ENCODE measurements at regions not wholly inside any gene's neighbourhood (a gene's known extent, or its start where the extent isn't known, plus 50 kb on each side); places are given as distances from the start of the nearest gene placed in this dataset.
"Not testable (repeated sequence)": the region's sequence is repeated elsewhere in the genome, so short reads cannot be mapped to it uniquely, and the experiment has no call there.

DNA sequence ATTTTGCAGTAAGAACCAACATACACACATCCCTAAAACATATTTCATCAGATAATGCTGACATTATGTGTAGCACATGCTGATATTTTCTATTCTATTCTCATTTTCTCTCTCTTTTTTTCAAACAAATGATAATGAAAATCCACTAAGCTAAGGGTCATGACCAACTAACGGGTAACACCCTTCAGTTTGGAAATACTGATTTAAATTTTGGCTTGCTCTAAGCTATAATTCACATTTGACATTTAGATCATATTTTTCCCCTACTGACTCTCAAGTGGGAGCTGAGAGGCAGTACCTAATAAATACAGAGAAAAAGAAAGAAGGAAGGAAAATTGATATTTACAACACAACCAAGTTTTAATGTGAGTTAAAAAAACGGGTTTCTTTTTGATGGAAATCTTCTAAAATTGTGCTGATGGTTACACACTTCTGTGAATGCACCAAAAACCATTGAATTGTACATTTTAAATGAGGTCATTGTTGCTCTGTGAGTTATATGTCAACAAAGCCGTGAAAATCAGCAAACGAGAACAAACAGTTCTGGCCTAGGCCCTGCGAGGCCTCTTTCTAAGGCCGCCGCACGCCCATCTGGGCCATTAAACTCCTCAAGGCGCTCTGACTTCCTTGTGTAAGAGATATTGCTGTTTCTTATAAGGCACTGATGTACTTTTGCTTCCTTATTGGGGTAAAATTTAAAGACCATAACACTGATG, 124.2 kb downstream of the GALR1 start:
- no peak for DNase-seq

DNA sequence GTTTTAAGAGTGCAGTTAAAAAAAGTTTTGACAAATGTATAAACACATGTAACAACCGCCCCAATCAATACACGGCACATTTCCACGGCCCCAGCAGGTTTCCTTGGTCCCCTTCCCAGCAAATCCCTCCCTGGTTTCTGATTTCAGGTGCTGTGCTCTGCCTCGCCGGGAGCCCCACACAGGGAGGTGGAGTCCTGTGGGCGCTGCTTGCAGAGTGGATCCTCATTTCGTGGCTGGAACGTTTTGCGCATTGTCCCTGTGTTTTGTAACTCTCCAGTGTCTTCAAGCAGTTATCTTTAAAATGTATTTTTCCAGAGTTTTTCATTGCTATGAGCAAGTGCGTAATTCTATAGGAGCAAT, 124.8 kb downstream of the GALR1 start:
- DNase-seq = no peak

DNA sequence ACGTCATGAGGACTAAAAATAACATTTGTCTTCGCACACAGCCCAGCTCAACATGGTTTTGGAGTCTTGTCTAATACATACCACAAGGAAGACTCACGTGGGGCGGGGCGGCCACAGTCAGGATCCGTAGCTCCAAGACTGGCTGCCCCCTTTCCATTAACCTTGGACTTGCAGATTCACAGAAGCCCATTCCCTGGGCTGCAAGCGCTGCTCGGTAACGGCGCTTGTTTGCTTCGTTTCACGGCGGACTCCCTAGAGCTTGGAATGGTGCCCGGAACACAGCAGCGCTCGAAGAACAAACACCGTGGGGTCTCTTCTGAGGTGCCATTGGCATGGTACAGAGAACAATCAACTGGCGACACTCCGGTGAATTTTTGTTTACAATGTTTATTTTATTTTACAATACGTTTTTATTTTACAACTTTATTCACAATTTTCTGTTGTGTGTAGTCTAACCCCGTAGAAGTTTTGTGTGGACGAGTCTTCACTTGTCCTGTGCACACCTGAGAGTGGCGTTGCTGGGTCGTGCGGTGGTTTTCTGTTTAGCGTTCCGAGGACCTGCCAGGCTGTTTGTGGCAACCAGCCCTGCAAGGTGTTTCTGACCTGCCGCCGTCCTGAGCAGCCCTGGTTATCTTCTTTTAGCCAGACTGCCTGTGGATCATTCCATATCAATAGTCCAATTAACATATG, 126.5 kb downstream of the GALR1 start:
- DNase-seq = no peak

DNA sequence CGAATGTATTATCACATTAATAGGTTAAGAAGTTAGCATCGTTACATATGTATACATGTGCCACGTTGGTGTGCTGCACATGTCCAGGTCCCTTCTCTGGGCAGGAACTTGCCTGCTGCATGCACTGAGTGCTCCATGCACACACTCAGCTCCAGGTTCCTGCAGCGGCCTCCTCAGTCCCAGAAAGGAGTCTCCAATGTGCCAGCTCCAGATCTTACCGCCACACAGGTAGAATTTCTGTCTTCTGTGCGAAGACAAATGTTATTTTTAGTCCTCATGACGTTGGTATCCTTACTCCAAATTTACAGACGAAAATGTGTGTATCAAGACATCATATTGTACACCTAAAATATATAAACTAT, 127.1 kb downstream of the GALR1 start:
- no peak for DNase-seq

DNA sequence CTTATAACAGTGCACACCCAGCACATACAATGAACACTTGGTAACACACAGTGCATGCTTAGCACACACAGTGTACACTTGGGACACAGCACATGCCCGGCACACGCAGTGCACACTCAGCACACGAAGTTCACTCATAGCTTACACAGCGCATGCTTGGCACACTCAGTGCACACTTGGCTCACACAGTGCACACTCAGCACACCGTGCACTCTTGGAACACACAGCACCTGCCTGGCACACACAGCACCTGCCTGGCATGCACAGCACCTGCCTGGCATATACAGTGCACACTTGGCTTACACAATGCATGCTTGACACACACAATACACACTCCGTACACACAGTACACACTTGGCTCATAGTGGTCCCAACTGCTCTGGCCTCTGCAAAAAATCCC, 128.2 kb downstream of the GALR1 start:
- DNase-seq = no peak

DNA sequence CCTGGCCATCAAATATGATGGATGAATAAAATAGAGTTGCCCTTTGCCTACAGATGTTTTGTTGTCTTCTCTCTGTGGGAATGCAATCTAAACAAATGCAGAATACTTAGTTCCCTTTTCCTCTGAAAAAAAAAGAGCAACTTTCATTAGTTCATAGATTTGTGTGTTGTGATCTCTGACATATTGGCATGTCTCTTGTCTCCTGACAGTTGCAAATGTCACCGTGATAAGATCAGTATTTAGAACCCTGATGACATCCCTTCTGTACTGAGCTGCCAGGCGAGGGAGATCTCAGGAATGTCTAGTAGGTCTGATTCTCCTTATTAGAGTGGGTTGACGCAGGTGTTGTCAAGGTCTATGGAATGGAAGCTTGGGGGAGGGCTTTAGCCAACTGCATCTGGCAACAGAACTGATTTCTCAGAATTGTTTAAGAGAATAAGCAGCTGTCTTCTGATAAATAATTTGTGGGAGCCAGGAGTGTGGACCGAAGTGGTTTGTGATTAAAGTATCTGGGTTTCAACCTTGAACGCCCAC, 130.4 kb downstream of the GALR1 start:
- DNase-seq = no peak

DNA sequence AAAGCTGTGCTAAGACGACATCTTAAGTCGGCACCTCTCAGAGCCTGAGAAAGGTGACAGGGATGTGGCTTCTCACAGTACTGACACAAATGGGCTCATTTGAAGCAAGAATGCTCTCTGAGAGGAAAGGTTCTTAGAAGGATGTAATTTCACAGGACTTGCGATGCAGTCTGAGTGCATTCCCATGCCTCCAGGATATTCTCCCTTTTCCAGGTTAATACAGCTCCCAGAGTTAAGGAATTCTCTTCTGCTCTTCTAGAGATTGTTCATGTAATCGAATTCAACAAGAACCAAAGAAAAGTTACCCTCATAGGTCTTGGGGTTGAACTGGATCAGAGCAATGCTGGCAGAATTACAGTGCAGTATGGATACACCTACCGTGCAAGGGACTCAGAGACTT, 131.0 kb downstream of the GALR1 start:
- DNase-seq = no peak

DNA sequence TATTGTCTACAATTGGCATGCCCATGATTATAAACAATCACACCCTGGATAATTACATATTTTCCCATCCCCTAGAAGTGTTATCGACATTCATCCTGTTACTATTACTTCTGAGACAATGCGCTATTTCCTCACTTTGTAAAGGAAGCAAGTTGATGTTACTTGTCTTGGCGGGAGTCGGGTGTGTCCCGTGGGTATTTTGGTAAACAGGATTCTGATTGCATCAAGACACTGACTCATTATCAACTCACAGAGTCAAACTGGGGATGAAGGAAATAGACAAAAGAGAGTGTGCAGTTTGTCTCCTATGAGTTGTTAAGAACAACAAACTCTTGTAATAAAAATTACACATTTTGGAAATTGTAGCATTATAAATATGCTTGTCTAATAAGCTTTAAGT, 142.7 kb downstream of the GALR1 start:
- no peak for DNase-seq

DNA sequence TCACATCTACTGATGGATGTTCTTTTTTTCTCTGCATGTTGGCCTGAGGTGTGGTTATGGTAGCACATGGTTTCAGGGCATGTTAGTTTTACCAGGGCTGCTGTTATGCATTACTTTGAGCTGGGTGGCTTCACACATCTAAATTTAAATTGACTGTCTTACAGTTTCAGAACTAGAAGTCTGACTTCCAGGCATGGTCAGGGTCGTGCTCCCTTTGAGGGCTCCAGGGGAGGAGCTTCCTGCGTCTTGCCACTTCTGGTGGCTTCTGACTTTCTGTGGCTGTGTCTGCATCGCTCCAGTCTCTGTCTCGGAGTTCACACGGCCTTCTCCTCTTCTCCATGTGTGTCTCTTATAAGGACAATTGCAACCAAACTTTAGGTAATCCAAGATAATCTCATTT, 143.9 kb downstream of the GALR1 start:
- no peak for DNase-seq

DNA sequence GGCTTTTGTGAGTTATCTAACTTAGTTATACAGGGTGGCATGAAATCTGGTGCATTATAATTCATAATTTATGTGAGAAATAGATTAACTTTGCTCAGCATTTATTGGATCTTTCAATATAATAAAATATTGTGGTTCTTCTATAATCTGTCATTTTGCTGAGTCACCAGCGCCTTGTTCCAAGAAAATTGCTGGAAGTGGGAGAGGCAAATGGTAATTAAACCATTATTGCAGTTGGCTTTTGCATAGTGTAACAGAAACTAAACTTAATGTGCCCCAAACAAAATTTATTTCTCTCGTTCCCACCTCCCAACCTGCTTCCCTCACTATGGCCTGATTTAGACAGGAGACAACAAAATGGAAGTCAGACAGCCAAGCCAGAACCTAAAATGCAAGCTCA, 146.3 kb downstream of the GALR1 start:
- no peak for DNase-seq

DNA sequence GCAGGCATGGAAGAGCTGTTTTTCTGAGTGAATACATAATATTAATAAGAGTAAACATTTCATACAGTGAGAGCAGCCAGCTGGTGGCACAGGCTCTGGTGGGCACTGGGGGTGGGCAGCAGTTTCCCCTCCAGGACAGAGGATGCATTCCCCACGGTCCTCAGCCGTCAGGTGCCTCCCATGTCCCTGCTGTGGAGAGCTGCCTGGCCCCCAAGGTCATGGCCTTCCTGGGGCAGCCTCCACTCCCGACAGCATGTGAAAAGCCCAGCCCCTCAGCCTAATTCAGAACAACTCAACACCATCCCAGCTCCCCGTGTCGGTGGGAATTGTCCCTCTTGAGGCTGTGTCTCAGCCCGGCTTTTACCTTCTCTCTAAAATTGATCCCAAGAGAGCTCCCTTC, 147.4 kb downstream of the GALR1 start:
- no peak for DNase-seq

DNA sequence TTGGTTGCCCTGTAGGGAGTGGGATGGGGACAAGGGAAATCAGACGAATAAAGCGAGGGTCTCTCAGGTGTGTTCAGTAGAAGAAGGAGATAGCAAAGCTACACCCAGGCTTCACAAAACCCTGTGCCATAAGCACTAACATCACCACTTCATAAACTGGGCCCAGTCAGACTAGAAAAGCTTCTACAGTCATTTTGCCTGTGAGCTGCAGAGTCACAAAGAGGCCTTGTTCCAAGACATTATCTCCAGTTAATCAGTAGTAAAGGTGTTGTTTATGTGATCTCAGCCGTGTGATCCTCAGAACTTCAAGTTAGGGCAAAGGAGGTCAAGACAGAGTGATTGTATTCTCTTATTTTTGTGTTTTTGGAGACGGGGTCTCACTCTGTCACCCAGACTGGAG, 148.0 kb downstream of the GALR1 start:
- no peak for DNase-seq

DNA sequence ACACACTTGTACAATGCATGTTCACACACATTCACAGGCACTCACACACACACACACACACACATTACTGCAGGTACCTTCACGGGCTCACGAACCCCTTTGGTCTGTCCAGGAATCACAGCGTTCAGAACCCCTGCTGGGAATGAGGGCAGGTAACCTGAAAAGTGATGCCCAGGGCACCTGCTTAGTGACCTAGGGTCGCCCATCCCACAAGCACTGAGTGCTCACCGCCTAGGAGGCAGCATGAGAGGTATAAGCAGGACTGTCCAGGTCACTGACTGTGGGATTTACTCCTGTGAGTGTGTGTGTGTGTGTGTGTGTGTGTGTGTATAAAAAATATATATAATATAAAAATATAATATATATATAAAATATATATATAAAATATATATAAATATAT, 150.9 kb downstream of the GALR1 start:
- DNase-seq = no peak

DNA sequence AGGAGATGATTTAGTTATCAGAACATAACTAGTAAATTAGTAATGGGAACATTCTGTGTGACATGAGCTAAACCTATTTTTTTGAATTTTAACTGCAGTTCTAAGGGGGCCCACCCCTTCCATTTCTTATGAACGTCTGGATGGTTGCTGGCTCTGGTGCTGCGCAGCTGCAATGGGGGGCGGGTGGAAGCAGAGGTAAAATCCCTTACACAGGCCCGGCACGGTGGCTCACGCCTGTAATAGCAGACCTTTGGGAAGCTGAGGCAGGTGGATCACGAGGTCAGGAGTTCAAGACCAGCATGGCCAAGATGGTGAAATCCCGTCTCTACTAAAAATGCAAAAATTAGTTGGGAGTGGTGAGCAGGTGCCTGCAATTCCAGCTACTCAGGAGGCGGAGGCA, 151.5 kb downstream of the GALR1 start:
- DNase-seq = no peak

DNA sequence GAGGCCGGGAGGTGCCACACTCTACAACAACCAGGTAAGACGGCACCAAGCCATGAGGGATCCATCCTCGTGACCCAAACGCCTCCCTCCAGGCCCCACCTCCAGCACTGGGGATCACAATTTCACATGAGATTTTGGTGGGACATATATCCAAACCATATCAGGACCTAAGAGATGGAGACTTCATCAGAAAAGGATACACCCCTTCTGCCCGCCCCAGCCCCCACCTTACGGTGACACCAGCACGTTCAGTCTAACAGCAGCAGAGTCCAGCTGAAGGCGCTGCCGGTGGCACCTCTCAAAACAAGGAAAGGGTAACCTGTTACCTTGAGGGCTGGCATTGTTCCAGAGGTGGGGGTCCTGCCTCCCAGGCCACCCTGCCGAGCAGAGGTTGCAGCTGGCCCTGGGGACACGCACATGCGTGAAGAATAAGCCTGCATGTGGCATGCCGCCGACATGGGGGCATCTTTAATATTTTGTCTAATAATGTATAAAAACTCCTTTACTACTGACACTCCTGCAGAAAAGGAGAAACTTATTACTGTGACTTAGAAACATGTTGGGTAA, 154.4 kb downstream of the GALR1 start:
- no peak for DNase-seq

DNA sequence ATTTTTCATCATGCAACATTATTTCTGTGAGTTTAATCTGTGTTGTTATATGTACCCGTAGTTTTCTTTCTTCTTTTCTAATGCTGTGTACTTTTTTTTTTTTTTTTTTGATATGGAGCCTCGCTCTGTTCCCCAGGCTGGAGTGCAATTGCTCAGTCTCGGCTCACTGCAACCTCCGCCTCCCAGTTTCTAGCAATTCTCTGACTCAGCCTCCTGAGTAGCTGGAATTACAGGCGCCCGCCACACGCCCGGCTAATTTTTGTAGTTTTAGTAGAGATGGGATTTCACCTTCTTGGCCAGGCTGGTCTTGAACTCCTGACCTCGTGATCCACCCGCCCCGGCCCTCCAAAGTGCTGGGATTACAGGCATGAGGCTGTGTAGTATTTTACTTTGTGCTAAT, 155.4 kb downstream of the GALR1 start:
- DNase-seq = no peak

DNA sequence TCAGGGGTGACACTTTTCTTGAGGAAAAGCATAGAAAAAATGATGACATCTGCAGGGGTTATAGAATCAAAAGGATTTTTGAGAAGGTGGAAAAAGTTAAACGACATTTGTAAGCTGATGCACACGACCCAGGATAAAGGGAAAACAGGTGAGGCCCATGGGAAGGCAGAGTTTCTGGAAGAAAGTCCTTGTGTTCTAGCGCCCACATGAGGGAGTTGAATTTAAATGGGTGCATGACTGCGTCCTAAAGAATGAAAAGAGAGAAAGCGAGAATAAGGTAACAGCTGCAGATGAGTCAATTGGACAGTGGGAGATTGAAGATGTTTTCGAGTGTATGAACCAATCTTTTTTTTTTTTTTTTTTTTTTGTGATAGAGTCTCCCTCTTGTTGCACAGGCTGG, 158.1 kb downstream of the GALR1 start:
- no peak for DNase-seq

DNA sequence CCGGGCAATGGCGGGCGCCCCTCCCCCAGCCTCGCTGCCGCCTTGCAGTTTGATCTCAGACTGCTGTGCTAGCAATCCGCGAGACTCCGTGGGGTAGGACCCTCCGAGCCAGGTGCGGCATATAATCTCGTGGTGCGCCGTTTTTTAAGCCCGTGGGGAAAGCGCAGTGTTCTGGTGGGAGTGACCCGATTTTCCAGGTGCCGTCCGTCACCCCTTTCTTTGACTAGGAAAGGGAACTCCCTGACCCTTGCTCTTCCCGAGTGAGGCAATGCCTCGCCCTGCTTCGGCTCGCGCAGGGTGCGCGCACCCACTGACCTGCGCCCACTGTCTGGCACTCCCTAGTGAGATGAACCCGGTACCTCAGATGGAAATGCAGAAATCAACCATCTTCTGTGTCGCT, 171.9 kb downstream of the GALR1 start:
- not testable (repeated sequence) for DNase-seq

DNA sequence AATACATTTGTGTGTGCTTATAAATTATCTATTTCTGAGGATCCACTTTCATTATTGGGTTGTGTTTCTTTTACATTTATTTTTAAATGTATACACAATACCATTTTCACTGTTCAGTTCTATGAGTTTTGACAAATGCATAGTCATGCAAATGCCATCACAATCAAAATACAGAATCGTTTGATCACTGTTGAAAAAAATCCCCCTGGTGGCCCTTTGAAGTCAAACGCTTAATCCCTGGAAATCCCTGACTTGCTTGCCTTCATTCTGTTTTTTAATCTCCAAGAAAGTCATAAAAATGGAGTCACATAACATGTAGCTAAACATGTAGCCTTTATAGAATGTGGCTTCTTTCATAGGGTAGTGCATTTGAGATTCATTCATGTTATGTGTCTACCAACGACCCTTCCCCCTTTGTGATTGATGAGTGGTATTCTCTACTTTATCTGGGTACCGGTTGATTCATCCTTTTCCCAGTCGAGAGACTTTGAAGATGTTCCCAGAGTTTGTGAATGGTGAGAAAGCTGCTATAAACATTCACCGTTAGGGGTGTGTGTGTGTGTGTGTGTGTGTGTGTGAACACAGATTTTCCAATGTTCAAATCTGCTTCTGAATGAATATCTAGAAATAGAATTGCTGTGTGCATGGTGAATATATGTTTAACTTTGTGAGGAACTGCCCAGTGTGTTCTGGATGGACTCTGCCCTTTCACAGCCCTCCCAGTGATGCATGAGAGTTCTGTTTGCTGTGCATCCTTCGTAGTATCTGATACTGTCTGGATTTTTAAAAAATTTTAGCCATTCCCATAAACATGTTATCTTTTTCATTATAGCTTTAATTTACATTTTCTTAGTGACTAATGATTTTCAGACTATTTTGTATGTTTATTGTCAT, 173.6 kb downstream of the GALR1 start:
- DNase-seq = no peak

DNA sequence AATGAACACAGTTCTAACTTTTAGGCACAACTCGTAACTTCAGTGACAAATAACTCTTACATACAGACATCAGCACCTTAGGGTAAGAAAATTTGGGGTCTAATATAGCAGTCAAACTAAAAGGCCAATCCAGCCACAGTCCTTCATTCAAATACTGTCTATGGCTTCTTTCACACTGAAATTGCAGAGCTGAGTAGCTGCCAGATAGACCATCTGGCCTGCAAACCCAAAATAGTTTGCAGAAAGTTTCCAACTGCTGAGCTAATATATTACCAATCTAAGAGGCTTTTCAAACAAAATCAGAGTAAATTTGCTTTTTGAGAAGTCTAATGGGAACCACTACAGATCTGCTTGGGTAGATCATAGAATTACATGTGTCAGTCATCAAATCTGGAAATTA, 183.4 kb downstream of the GALR1 start:
- no peak for DNase-seq

DNA sequence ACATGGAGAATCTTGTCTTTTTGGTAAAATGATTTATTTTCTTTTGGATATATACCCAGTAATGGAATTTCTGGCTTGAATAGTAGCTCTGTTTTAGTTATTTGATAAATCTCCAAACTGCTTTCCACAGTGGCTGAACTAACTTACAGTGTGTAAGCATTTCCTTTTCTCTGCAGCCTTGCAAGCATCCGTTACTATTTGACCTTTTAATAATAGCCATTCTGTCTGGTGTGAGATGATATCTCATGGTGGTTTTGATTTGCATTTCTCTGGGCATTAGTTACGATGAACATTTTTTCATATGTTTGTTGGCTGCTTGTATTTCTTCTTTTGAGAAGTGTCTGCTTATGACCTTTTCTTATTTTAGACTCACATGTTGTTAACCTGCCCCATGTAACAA, 190.2 kb downstream of the GALR1 start:
- DNase-seq = no peak

DNA sequence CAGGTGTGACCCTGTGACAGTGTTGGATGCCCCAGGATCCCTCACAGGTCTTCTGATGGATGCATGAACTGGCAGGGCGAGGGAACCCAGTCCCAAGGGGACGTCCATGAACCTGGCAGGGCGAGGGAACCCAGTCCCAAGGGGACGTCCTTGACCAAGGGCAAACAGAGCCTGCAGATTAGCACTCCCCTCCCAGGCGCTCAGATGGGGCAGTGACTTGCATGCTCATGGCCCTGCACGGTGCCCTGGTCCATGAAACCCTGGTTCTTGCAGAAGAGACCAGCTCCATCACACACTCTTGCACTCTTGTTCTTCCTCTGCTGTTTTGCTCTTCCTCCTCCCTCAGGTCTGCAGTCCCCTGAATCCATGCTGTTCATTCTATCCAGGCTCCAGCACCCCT, 192.7 kb downstream of the GALR1 start:
- no peak for DNase-seq

DNA sequence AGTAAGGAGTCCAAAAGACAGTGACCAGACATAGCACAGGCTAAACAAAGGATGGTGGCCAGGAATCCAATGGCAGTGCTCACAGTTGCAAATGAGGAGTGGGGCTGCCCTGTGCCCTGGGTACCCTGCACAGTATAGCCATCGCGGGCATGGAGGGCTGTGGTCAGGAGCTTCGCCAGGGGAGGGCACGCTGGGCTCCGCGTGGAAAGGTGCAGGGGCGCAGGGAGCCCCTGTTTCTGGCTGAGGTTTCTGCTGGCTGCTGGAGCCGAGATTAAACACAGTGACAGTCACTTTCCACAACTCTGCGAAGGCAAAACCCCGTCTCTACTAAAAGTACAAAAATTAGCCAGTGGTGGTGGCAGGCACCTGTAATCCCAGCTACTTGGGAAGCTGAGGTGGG, 194.7 kb downstream of the GALR1 start:
- no peak for DNase-seq

Measured in renal pelvis (tissue), 1 donor.